Ectodermal cell (in vitro differentiated cells): ENCODE measurements at regions not wholly inside any gene's neighbourhood (a gene's known extent, or its start where the extent isn't known, plus 50 kb on each side); places are given as distances from the start of the nearest gene placed in this dataset.

Experiments
- H3K27ac ChIP-seq: 2 replicates; pipeline ENCODE4 v1.7.0; 2013; ENCODE audit warnings: mild to moderate bottlenecking, low read depth, low read length; ENCODE audit not compliant: insufficient read depth, poor library complexity, severe bottlenecking
- H3K27me3 ChIP-seq: 2 replicates; pipeline ENCODE4 v1.7.0; 2013; ENCODE audit warnings: mild to moderate bottlenecking, low read length; ENCODE audit not compliant: insufficient read depth, control insufficient read depth, poor library complexity, severe bottlenecking
- H3K36me3 ChIP-seq: one replicate; pipeline ENCODE4 v1.7.0; 2013; ENCODE audit warnings: low read length; ENCODE audit not compliant: control insufficient read depth, insufficient read depth
- H3K4me1 ChIP-seq: one replicate; pipeline ENCODE4 v1.7.0; 2013; ENCODE audit warnings: low read length; ENCODE audit not compliant: control insufficient read depth, insufficient read depth
- H3K4me3 ChIP-seq: 2 replicates; pipeline ENCODE4 v1.7.0; 2013; ENCODE audit warnings: low read depth, low read length, control low read depth; ENCODE audit not compliant: insufficient read depth
- H3K9me3 ChIP-seq: 2 replicates; pipeline ENCODE4 v1.7.0; 2013; ENCODE audit warnings: mild to moderate bottlenecking, low read length, moderate library complexity; ENCODE audit not compliant: control insufficient read depth
- WGBS, 2 experiments: methylation state at CpG; one replicate each; pipeline ENCODE4 v1.1.7; 2013; ENCODE audit warnings: missing lambda C conversion rate in 2 of 2; 5-methylcytosine and 5-hydroxymethylcytosine counted together

DNA sequence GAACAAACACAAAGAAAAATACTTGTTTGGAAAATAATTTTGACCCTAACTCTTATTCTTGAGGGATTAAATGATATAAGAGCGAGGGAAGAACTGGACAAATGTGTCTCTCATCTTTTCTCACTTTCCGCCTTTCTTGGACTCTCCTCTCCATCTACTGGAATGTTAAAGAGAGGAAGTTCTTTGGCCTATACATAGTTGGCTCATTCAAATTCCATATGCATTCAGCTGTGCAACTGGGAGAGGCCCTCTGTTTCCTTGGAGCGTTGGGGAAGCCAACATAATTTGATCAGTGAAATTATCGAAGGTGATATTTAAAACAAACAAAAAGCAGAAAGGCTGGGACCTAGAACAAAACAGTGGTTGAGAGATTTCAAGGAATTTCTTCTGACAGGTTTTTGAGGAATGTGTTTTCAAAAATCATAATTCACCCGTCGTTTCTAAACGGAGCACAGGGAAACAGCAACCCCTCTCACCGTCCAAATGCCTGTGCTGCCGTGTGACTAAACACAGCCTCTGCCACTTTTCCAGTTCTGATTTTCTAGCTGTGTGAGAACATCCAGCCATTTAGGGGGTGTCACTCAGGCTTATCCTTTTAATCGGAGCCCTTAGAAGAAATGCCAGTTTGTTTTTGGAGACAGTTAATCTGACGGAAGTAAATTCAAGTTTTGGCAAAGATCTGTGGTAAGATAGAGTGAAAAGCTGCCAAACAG, 489.9 kb downstream of the SOX2 start:
- Histone ChIP-seq H3K27ac (no peak overlapping the region), H3K4me1 (peaks cover 8% of the 10 kb centered on the region), H3K4me3 (no peak overlapping the region), H3K9me3 (no peaks in the 10 kb centered on the region), H3K27me3 (no peaks in the 10 kb centered on the region), H3K36me3 (no peaks in the 10 kb centered on the region)
- WGBS, 2 experiments = 89% methylated on average over 10 to 11 of the region's 11 CpGs

DNA sequence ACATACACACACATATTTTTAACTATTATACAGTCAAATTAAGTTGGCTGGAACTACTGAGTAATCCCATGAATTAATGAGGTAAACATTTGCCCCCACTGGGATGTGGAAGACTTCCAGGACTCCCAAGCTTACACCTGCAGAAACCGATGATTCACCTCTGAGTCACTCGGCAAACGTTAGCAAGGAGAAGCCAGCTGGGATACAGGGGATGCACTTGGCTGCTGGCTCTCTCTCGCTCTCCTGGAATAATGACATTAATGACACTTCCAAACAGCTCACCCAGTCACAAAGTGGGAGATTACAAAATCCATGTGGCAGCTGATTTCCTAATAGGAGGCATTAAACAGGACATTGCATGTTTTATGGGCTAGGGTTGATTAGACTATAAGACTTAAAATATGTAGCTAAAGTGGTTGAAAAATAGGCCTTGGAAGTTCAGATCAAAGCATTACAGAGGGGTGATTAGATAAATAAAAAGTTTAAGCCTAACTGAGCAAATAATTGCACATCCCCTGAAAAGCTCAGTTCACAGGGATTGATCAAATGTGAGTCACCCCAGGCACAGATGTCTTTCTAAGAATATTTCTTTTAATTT, 500.9 kb downstream of the SOX2 start:
- H3K27ac ChIP-seq = no peak overlapping the region
- no peaks in the 10 kb centered on the region for H3K27me3 ChIP-seq
- H3K4me3 ChIP-seq = no peak overlapping the region
- no peaks in the 10 kb centered on the region for H3K9me3 ChIP-seq
- 61 to 67% methylated on average over 4 of the region's 4 CpGs for WGBS, 2 experiments
- H3K36me3 ChIP-seq = no peaks in the 10 kb centered on the region
- no peaks in the 10 kb centered on the region for H3K4me1 ChIP-seq

DNA sequence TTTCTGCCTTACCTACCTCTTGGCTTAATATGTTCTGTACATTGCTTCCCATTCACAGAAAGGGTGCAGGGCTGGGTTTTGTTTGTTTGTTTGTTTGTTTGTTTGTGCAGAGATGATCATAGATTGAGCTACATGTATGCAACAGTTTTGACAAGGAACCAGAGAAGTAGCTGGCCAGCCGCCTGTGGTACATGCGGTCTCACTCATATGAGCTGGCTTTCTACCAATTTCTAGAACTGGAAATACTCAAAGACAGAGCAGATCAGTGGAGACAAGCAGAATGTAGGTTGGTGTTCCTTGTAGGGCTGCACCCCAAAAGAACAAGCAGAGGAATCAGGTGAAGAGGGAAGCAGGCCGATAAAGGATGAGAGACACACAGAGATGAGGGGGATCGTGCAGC, 502.7 kb downstream of the SOX2 start:
- Histone ChIP-seq H3K4me3 (no peak overlapping the region), H3K27ac (no peak overlapping the region), H3K36me3 (no peaks in the 10 kb centered on the region), H3K4me1 (peaks cover 5% of the 10 kb centered on the region), H3K9me3 (no peaks in the 10 kb centered on the region), H3K27me3 (no peaks in the 10 kb centered on the region)
- 95 to 97% methylated on average over 4 of the region's 4 CpGs for WGBS, 2 experiments

DNA sequence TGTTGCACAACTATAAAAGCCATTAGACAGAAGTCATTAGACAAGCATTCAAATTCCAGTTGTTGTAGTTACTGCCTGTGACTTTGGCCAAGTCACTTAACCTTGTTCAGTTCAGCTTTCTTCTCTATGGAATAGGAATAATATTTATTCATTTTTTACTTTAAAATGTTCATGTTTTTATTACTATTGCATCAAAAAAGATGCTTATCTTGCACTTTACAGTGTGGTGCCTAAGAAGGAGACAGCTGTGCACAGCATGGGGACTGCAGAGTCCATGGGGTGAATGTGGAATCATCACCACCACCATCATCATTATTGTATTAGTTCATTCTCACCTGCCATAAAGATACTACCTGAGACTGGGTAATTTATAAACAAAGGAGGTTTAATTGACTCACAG, 504.2 kb downstream of the SOX2 start:
- H3K4me3 ChIP-seq = no peak overlapping the region
- H3K27ac ChIP-seq = no peak overlapping the region
- H3K27me3 ChIP-seq = no peaks in the 10 kb centered on the region
- H3K9me3 ChIP-seq = no peaks in the 10 kb centered on the region
- no peaks in the 10 kb centered on the region for H3K36me3 ChIP-seq
- H3K4me1 ChIP-seq = peaks cover 8% of the 10 kb centered on the region

DNA sequence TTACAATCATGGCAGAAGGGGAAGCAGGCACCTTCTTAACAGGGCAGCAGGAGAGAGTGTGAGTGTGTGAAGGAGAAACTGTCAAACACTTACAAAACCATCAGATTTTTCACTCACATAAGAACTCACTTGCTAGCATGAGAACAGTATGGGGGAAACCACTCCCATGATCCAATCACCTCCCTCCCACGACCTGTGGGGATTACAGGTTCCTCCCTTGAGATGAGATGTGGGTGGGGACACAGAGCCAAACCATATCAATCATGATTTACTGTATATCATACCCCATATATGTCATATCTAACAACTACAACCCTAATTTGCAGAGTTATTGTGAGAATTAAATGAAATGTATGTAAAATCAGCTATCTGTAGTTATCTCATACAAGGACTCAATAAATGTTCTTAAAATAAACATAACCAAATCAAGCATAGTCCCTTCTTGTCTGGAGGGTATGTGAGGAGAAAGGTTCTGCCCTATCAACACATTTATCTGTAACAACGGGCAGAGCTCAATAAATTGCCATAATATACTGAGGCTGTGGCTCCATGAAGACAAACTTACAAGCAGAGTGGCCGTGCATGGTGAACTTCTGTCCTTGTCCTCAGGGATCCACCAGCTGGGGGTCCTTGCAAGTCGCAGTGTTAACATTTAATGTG, 504.7 kb downstream of the SOX2 start:
- Histone ChIP-seq H3K9me3 (no peaks in the 10 kb centered on the region), H3K36me3 (no peaks in the 10 kb centered on the region), H3K4me1 (peaks cover 9% of the 10 kb centered on the region), H3K27ac (no peak overlapping the region), H3K27me3 (no peaks in the 10 kb centered on the region), H3K4me3 (no peak overlapping the region)
- WGBS, 2 experiments = 86 to 89% methylated on average over 3 to 4 of the region's 4 CpGs

DNA sequence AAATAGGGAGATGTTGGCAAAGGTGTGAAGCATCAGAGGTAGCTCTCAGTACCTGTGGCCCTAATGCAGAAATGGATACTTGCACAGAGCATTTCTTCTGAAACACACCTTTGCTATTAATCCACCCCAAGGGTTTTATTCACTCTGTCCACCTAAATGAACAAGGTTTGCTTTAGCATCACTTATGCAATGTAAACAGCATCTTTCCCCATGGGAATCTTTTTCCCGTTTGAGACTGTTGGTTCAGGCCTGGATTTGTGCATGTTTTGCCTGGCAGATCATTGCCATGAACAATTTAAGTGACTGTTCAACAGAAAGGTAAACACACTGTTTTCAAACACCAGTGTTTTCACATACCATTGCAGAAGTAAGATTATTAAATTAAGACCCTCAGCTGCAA, 508.3 kb downstream of the SOX2 start:
- H3K9me3 ChIP-seq = peaks cover 4% of the 10 kb centered on the region
- H3K4me3 ChIP-seq = no peak overlapping the region
- 54 to 93% methylated on average over 1 of the region's 1 CpG for WGBS, 2 experiments
- no peaks in the 10 kb centered on the region for H3K27me3 ChIP-seq
- peaks cover 9% of the 10 kb centered on the region for H3K4me1 ChIP-seq
- no peaks in the 10 kb centered on the region for H3K36me3 ChIP-seq
- no peak overlapping the region for H3K27ac ChIP-seq

DNA sequence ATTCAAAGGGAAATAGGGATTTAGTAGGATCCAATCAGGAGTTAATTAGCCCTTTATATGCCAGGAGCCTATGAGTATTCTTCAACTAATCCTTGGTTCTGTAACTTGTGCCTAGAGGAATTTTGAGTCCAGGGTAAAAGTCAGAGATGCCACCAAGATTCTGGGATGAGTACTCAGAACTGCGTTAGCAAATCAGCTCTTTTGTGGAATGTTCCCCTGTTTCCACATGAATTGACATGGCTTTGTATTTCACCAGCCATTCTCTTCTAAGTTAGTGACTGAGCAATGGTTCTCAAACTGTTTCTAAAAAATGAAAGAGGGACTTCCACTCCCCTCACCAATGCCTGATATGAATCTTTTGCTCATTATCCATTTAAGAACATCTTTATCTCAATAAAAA, 508.7 kb downstream of the SOX2 start:
- no peaks in the 10 kb centered on the region for H3K36me3 ChIP-seq
- H3K4me3 ChIP-seq = no peak overlapping the region
- H3K4me1 ChIP-seq = peaks cover 9% of the 10 kb centered on the region
- 49 to 54% methylated on average over 1 of the region's 1 CpG for WGBS, 2 experiments
- H3K27me3 ChIP-seq = no peaks in the 10 kb centered on the region
- H3K9me3 ChIP-seq = peaks cover 4% of the 10 kb centered on the region
- no peak overlapping the region for H3K27ac ChIP-seq

DNA sequence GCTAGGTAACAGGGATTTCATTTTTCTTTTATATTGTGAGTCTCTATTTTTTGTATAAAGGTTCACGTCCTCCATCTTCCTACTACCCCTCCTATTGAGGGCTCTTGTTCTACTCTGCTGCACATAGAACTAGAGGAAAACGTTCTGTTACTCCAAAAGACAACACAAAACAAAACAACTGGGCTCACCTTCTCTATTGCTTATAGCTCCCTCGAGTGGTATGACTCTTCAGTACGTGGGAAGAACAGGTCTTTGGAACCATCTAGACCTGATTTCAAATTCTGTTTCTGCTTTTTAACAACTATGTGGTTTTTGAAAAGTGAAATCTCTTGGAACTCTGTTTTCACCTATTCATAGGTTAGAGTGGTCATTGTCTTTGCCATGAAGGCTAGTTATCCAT, 515.3 kb downstream of the SOX2 start:
- no peak overlapping the region for H3K4me3 ChIP-seq
- H3K36me3 ChIP-seq = no peaks in the 10 kb centered on the region
- H3K4me1 ChIP-seq = no peaks in the 10 kb centered on the region
- H3K9me3 ChIP-seq = peaks cover 4% of the 10 kb centered on the region
- H3K27ac ChIP-seq = no peak overlapping the region
- H3K27me3 ChIP-seq = no peaks in the 10 kb centered on the region
- 31 to 51% methylated on average over 3 to 4 of the region's 4 CpGs for WGBS, 2 experiments

DNA sequence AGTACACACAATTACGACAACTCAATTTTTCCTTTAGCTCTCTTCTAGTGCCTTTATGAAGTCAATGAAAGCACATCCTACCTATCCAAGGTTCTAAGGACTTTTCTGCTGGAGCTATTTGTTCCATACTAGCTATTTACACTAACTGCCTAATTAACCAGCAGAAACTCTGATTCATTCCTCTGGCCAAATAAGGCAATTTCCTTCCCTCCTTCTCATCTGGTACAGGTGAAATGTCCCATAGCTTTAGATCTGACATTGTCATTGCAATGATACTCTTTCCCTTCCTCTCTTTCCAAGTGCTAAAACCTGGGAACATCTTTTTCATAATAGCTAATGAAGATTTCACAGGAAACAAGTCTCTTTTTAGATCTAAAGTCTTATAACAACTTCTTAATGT, 521.7 kb downstream of the SOX2 start:
- Histone ChIP-seq H3K9me3 (no peaks in the 10 kb centered on the region), H3K27me3 (no peaks in the 10 kb centered on the region), H3K4me3 (no peak overlapping the region), H3K36me3 (no peaks in the 10 kb centered on the region), H3K4me1 (peaks cover 18% of the 10 kb centered on the region), H3K27ac (no peak overlapping the region)
- WGBS, 2 experiments = 95 to 100% methylated on average over 1 of the region's 1 CpG

DNA sequence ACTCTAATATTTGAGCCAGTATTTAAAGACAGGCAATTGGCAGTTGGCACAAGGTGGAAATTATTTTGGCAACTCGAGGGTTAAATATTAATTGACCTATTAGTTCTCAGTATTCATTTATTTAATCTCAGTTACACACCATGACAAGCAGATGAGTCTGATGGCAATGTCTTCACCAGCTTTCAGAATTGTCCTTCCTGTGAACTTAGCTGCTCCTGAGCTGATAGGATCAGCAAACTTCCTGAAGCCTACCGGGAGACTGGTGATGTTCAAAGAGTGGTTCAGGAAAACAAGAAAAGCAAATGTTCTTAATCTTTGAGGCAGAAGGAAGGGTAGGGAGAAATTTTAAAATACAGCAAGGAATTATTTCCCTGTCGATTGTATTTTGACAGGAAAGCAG, 522.2 kb downstream of the SOX2 start:
- no peaks in the 10 kb centered on the region for H3K36me3 ChIP-seq
- no peak overlapping the region for H3K27ac ChIP-seq
- H3K27me3 ChIP-seq = no peaks in the 10 kb centered on the region
- WGBS, 2 experiments = 88 to 91% methylated on average over 1 to 3 of the region's 3 CpGs
- no peak overlapping the region for H3K4me3 ChIP-seq
- peaks cover 24% of the 10 kb centered on the region for H3K4me1 ChIP-seq
- H3K9me3 ChIP-seq = no peaks in the 10 kb centered on the region
